ENCODE measurements at regions not wholly inside any gene's neighbourhood (a gene's known extent, or its start where the extent isn't known, plus 50 kb on each side); places are given as distances from the start of the nearest gene placed in this dataset.
A peak's percentile ranks its signal among the peaks of the same experiment; 100 is the strongest.
"Not testable (repeated sequence)": the region's sequence is repeated elsewhere in the genome, so short reads cannot be mapped to it uniquely, and the experiment has no call there.

DNA sequence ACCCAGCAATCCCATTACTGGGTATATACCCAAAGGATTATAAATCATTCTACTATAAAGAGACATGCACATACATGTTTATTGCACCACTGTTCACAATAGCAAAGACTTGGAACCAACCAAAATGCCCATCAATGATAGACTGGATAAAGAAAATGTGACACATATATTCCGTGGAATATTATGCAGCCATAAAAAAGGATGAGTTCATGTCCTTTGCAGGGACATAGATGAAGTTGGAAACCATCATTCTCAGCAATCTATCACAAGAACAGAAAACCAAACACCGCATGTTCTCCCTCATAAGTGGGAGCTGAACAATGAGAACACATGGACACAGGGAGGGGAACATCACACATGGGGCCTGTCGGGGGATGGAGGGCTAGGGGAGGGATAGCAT is 113.2 kb upstream of the PRSS1 start:
- DNase-seq, result not testable (repeated sequence)

DNA sequence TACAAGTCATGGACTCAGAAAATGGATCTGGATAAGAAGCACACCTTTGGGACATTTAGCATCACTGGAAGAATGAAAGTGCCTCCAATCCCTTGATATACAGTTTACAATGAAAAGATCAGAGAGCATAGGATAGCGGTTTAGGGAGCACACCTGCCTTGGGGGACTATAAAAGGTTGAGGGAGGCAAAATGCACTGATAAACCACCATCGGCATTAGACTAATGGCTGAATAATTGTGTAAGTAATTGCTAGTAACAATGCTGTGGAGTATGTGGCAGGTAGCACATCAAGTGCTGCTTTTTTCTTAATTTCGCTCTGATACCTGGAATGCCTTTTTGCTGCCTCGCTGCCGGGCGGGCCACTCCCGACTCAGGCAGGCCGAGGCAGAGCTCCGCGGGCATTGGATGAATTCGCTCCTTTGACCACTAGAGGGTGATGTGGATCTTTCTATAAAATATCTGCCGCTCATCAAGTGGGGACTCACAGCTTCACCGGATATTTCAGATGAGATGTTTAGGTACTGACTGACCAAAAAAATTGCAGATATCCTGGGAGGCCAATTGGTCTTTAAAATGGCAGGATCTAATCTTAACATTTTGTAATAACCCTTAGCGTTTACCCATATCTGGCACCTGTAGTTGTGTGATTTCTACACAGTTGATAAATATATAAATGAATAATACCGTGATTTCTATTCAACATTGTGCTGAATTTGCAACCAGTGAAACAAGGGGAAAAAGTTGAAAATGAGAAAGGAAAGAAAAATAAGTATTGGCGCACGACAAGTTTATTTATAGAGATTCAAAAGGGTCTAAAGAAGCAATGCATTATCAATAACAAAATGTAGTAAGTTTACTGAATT is 116.8 kb upstream of the PRSS1 start:
- peak; percentile 8 for DNase-seq

- no peak for DNase-seq
Observed at GRCh38 chr7:142629588-142630260, 119.5 kb upstream of the PRSS1 start.

- DNase-seq, result no peak
Observed at GRCh38 chr7:142628945-142629344, 120.3 kb upstream of the PRSS1 start.

GRCh38 chr7:142627223-142627622 is 122.0 kb upstream of the PRSS1 start:
- not testable (repeated sequence) for DNase-seq

DNA sequence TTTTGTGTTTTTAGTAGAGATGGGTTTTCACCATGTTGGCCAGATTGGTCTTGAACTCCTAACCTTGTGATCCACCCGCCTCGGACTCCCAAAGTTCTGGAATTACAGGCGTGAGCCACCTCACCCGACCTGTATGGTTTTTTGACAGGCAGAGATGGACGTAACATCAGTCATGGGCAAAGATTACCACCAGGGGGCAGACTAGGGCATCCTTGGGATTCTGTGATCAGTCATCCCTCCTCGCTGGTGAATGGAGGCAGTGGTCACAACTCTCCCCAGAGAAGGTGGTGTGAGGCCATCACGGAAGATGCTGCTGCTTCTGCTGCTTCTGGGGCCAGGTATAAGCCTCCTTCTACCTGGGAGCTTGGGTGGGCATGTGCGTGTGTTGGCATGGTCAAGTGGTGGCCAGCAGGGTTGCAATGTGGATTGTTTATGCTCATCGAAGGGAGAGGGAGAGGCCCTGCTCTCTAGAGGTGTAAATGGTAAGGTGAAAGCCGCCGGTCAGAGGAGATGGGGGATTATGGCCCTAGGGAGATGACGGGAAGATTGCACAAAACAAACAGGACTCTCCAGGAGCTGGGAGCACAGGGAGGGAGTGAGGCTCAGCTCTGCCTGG is 122.7 kb upstream of the PRSS1 start:
- DNase-seq, result no peak

GRCh38 chr7:142625216-142625615 is 124.1 kb upstream of the PRSS1 start:
- not testable (repeated sequence) for DNase-seq

- DNase-seq, result no peak
Observed at GRCh38 chr7:142620402-142620801, 128.9 kb upstream of the PRSS1 start.

GRCh38 chr7:142618655-142619351 is 130.5 kb upstream of the PRSS1 start:
- DNase-seq, result no peak

- DNase-seq, result no peak
Observed at GRCh38 chr7:142616842-142617241, 132.4 kb upstream of the PRSS1 start.

DNA sequence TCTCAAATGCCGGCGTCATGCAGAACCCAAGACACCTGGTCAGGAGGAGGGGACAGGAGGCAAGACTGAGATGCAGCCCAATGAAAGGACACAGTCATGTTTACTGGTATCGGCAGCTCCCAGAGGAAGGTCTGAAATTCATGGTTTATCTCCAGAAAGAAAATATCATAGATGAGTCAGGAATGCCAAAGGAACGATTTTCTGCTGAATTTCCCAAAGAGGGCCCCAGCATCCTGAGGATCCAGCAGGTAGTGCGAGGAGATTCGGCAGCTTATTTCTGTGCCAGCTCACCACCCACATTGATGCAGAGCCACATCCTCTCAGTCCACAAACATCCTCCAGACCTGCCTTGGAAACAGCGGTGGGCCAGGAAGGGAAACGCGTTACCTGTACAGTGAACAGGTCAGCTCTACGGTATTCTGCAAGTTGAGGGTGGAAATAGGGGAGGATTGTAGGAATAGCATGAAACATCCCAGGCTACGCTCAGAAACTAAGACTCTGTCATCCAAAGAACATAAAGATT is 133.1 kb upstream of the PRSS1 start:
- no peak for DNase-seq

DNA sequence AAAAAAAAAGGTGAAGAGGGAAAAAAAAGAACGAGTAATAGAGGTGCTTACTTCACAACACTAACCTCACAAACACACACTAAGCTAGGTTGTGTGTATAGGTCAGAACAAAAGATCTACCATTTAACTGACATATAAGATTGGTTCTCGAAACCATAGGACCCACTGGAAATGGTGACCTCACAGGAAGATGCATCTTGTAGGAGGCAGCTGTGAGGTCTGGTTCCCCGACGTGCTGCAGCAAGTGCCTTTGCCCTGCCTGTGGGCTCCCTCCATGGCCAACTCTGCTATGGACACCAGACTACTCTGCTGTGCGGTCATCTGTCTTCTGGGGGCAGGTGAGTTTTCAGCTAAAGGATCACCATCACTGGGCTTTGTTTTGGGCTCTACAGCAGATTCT is 133.8 kb upstream of the PRSS1 start:
- DNase-seq, result no peak

GRCh38 chr7:142614116-142614515 is 135.2 kb upstream of the PRSS1 start:
- DNase-seq, result no peak

GRCh38 chr7:142612237-142612881 is 136.9 kb upstream of the PRSS1 start:
- no peak for DNase-seq

DNA sequence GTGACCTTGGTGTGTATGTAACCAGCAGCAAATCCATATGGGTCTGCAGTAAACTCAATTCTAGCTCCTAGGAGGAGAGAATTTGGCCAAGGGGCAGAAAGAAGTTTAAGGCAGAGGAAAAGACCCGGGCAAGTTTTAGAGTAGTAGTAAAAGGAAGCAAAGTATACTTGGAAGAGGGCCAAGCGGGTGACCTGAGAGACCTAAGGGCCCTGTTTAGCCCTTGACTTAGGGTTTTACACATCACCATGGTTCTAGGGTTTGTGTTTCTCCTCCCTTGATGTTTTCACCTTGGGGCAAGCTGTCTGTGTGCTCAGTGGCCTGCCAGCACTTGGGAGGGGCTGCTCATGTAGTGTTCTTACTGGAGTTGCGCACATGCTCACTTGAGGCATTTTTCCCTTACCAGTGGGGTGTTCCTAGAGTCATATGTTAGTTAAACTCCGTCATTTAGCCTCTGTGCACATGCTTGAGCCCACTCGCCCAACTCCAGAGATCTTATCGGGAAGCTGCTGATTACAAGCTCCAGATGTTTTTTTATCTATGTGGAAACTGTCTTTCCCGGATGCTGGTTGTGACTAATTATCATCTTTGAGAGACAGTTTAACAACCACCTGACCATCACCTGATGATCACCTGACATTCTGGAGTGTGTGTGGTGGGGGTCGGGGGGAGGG is 137.6 kb upstream of the PRSS1 start:
- no peak for DNase-seq

DNA sequence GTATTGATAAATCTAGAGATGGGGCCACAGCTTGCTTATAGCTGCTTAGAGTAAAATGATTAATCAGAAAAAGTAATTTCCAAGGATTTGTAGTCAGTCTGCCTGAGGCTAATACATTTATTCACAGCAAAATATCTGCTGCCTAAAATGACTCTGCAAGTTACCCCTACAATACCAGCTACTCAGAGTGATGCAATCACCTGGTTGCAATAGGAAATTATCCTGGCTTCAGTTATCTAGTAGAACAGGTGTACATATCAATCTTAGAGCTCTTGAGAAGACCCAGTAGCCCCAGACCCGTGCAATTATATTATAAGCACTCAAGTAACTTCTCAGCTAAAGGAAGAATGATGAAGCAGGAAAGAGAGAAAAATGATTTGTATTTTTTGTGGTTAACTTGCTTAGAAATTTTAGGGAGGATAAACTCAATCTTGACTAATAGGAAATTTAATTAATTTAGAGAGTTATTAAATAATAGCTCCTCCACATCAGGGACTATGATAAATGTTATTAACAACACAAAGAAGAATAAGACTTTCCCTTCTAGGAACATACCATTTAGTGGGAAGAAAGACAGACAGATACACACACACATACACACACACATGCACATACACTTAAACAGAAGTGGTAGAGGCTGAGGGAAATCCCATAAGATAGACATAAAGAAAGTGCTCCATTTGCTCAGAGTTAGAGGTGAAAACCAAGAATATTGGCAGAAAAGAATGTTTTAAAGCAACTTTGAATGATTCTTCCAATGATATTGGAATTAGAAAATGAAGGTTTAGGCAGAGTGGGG is 140.4 kb upstream of the PRSS1 start:
- no peak for DNase-seq

GRCh38 chr7:142607351-142607750 is 141.9 kb upstream of the PRSS1 start:
- no peak for DNase-seq

- no peak for DNase-seq
Observed at GRCh38 chr7:142606081-142606480, 143.2 kb upstream of the PRSS1 start.

DNA sequence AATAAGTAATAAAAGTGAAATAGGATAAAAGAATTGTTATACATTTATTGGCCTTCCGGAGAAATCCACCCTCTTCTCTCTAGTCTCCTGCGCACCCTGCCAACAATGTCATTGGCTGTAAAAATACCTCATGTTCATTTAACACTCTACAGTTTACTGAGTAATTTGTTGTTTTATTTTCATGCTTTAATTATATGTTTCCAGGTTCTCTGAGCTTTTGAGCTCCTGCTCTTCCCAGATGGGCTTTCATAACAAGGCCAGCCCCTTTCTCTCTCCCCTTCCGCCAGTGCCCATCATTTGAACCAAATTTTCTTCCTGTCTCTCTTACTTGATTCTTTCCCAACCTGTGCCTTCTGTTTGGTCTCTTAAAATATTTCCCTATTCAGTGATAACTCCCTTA is 144.6 kb upstream of the PRSS1 start:
- no peak for DNase-seq

DNA sequence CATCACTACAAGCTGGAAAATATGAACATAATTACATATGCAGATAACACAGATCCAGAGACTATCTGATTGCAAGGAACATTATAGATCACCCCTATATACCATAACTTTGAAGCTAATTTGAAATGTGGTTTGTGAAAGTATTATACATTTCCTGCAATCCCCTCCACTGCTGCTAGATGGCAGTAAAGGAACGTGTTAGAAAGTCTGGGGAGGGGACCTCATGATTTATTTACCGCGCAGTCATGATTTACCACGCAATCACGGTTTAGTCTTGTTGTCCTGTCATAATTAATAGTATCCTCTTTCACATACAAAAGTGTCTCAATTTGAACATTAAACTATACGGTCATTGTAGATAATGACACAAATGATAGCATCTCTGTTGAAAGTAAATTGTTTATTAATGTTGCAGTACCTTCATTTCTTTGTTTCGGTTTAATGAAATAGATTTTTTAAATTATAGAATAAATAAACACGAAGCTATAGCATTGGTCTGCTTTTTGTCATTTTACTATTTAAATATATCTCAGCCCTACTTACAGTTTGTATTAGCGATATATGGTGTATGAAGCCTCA is 145.3 kb upstream of the PRSS1 start:
- DNase-seq, result no peak

- no peak for DNase-seq
Observed at GRCh38 chr7:142602756-142603155, 146.5 kb upstream of the PRSS1 start.
